ENCODE measurements at regions not wholly inside any gene's neighbourhood (a gene's known extent, or its start where the extent isn't known, plus 50 kb on each side); places are given as distances from the start of the nearest gene placed in this dataset.

DNA sequence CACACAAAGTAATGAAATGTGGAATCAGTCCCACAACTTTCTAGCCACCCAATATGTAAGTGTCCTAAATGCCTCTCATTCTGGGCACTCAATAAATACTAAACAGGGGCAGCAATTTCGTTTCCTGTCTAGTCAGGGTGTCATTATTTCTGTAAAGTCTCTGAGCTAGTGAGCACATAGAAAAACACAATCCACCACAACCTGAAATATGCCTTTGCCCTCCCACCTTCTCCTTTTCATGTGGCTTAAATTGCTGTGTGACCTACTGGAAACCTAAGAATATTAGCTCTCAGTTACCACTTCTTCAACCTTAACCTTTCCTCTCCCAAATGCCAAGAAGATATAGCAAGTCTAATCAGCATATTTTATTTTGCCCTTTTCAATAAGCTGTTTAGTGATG lies 456.3 kb upstream of the KCNMB2 start:
- Histone ChIP-seq H3K4me1 (peaks cover 22 to 32% of the 10 kb centered on the region in 2 donors), H3K4me3 (no peak overlapping the region), H3K36me3 (no peaks in the 10 kb centered on the region), H3K9me3 (no peaks in the 10 kb centered on the region), H3K27ac (no peak overlapping the region), H3K27me3 (no peaks in the 10 kb centered on the region)
- intact Hi-C loops (cut with DNase I; ENCODE audit: low total_unique reads) = loop anchor here (5.0 kb wide), 1 partner anchor 92 kb away; no protein-coding TSS in a partner anchor
- no peak for DNase-seq
- in situ Hi-C loops (cut with MboI; ENCODE audit: low sequenced_read_pairs in 4 of 4) = no loop called here
- ATAC-seq = no peak
- TF ChIP-seq, protein P1, sequence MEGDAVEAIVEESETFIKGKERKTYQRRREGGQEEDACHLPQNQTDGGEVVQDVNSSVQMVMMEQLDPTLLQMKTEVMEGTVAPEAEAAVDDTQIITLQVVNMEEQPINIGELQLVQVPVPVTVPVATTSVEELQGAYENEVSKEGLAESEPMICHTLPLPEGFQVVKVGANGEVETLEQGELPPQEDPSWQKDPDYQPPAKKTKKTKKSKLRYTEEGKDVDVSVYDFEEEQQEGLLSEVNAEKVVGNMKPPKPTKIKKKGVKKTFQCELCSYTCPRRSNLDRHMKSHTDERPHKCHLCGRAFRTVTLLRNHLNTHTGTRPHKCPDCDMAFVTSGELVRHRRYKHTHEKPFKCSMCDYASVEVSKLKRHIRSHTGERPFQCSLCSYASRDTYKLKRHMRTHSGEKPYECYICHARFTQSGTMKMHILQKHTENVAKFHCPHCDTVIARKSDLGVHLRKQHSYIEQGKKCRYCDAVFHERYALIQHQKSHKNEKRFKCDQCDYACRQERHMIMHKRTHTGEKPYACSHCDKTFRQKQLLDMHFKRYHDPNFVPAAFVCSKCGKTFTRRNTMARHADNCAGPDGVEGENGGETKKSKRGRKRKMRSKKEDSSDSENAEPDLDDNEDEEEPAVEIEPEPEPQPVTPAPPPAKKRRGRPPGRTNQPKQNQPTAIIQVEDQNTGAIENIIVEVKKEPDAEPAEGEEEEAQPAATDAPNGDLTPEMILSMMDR (IDR thresholded peaks at IDR 0.05 in 4 of 5, conservative IDR thresholded peaks at IDR 0.05 in 1 of 5) = no peak
- TF ChIP-seq POLR2A (IDR thresholded peaks at IDR 0.05) = no peak

DNA sequence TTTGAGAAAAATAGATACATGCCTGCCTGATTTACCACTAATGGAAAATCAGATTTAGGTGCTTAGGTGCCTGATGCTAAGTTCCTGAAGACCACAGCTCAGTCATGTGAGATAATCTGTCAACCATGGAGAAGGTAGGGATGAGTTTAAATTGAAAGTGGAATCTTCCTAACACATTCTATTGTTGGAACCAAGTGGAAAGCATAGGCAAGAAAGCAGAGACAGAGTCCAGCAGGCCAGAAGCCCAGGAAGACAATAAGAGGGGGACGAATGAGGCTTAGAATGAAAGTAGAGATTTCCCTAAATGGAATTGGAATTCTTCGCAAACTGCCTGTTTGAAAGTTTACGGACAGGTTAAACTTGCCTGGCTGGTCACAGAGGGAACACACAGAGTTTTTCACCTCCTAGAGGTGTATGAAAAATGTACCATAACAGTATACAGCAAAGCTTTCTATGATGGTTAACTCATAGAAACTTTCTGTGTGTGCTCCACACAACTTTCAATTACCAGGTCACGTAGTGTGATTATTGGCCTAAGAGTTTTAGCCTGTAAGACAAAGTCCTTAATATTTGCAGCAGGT lies 453.8 kb upstream of the KCNMB2 start:
- in situ Hi-C loops (cut with MboI; ENCODE audit: low sequenced_read_pairs in 4 of 4) (no loop called here), intact Hi-C loops (cut with DNase I; ENCODE audit: low total_unique reads) (loop anchor here (5.0 kb wide), 1 partner anchor 90 kb away; no protein-coding TSS in a partner anchor)
- DNase-seq (no peak), ATAC-seq (no peak)
- Histone ChIP-seq H3K4me3 (no peak overlapping the region), H3K36me3 (no peaks in the 10 kb centered on the region), H3K4me1 (peaks cover 29 to 50% of the 10 kb centered on the region in 2 donors), H3K27me3 (no peaks in the 10 kb centered on the region), H3K9me3 (no peaks in the 10 kb centered on the region), H3K27ac (no peak overlapping the region)
- no peak for TF ChIP-seq POLR2A (IDR thresholded peaks at IDR 0.05)
- TF ChIP-seq, protein P1 (IDR thresholded peaks at IDR 0.05 in 4 of 5, conservative IDR thresholded peaks at IDR 0.05 in 1 of 5) = no peak

DNA sequence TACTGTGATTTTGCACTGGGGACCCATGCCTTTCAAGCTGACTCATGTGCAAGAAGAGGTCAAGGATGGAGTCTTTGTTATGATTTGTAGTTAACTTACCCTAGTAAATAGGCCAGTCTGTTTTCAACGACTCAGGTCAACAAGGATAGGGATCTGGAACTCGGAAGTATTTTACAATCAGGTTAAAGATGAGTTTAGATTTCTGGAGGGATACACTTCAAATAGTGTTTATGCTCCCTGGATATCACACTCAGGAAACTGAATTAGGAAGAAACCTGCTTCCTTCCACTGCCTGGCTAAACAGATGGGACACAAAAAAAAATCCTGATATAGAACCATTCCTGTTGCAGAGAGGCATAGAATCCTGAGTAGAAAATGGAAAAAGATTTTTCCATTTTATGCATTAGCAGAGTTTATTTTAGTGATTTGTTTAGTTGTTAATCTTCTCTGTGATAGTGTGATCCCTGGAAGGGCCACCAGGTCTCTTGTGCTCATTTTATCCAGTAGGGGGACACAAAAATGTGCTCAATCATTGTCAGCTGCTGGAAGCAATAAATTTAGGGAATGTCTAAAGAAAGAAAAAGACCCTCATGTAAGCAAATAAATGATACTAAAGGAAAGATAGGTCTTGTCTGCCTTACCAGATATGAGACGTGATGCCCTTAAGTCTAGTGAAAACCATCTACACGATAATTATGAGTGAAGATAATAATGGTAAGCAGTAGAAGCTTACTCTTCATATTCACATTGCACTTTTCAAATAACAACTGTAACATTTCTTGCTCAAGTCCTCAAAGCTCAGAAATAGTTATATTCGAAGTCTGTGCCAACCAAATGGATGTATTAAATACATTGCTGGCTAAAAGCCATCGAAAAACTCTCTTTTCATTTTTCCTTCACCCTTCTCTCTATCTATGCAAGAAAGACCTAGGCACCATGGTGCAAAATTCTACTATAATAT lies 452.1 kb upstream of the KCNMB2 start:
- in situ Hi-C loops (cut with MboI; ENCODE audit: low sequenced_read_pairs in 4 of 4) (no loop called here), intact Hi-C loops (cut with DNase I; ENCODE audit: low total_unique reads) (loop anchor here (5.0 kb wide), 1 partner anchor 88 kb away; no protein-coding TSS in a partner anchor)
- ATAC-seq = peak in 1 of 2 donors; percentile 77
- TF ChIP-seq, protein P1 (IDR thresholded peaks at IDR 0.05 in 4 of 5, conservative IDR thresholded peaks at IDR 0.05 in 1 of 5) = peak; percentile 21 to 65 (median 42)
- no peak for TF ChIP-seq POLR2A (IDR thresholded peaks at IDR 0.05)
- Histone ChIP-seq H3K4me3 (no peak overlapping the region), H3K27ac (peak overlapping the region; percentile 47 to 61 (median 54)), H3K4me1 (peaks cover 24 to 51% of the 10 kb centered on the region in 2 donors), H3K36me3 (no peaks in the 10 kb centered on the region), H3K9me3 (no peaks in the 10 kb centered on the region), H3K27me3 (no peaks in the 10 kb centered on the region)
- DNase-seq = no peak

DNA sequence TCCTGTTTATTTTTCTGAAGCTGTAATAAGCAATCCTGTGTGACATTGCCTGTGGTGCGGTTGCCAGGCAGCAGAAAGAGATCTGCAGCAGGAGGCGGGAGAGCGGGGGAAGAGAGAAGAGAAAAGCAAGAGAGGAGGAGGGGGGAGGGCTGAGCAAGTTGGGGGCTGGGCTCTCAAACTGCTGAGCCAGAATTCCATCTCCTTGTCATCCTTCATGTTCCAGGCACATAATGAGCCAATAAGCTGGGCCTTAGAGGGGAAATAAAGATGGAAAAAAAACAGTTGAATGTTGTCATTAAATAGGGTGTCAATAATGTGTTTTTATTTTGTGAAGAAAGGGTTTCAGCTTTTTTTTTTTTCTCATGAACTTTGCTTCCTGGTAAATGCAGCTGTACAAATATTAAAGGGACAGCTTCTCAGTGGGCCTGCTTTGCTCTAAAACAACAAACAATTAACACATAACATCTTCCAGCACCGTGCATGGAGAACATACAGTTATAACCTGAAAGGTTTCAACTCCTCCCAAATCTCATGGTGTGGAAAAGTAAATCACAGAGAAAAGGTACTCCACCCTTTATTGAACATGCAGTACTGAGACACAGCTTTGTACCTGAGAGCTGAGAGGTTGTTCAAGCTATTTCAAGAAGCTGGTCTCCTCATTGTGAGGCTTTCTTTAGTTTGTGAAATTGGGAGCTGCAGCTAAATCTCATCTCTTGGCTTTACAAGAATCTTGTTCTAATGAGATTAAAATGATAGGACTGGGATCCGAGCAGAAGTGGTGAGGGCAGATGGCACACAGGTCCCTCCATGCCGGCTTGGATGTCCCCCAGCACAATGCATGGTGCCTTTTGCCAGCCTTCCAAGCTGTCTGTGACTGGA lies 451.1 kb upstream of the KCNMB2 start:
- H3K9me3 ChIP-seq = no peaks in the 10 kb centered on the region
- TF ChIP-seq, protein P1 (IDR thresholded peaks at IDR 0.05 in 4 of 5, conservative IDR thresholded peaks at IDR 0.05 in 1 of 5) = no peak
- TF ChIP-seq POLR2A (IDR thresholded peaks at IDR 0.05) = no peak
- ATAC-seq = peak; percentile 86 to 90
- peaks cover 24 to 41% of the 10 kb centered on the region in 2 donors for H3K4me1 ChIP-seq
- in situ Hi-C loops (cut with MboI; ENCODE audit: low sequenced_read_pairs in 4 of 4) = no loop called here
- H3K27ac ChIP-seq = peak overlapping the region in 3 of 4 donors; percentile 47 to 61 (median 51)
- H3K4me3 ChIP-seq = no peak overlapping the region
- peak; percentile 62 to 75 for DNase-seq
- intact Hi-C loops (cut with DNase I; ENCODE audit: low total_unique reads) = loop anchor here (5.0 kb wide), 1 partner anchor 87 kb away; no protein-coding TSS in a partner anchor
- H3K36me3 ChIP-seq = no peaks in the 10 kb centered on the region
- H3K27me3 ChIP-seq = no peaks in the 10 kb centered on the region
